IMR-90 (cell line): ENCODE measurements at regions not wholly inside any gene's neighbourhood (a gene's known extent, or its start where the extent isn't known, plus 50 kb on each side); places are given as distances from the start of the nearest gene placed in this dataset.
A peak's percentile ranks its signal among the peaks of the same experiment; 100 is the strongest.
"Not testable (repeated sequence)": the region's sequence is repeated elsewhere in the genome, so short reads cannot be mapped to it uniquely, and the experiment has no call there.

Experiments used
- ATAC-seq: fragments of 200-7000 bp; cut with Tn5 transposase; 2 replicates; pipeline ENCODE4 v1.9.1; 2020; ENCODE audit warnings: low read depth, mild to moderate bottlenecking, moderate library complexity
- BruUV-seq: library from RNA; stranded (reverse); fragments of 400-500 nt; replicated peaks from 2 replicates; lab custom pipeline; 2021; lab: Mats Ljungman, UMichigan
- CTCF ChIA-PET: fragments of 300-600 bp; formaldehyde crosslinking; extraction: SDS; loops from one replicate; lab custom pipeline; 2021; ENCODE audit warnings: antibody characterized with exemption; lab: Yijun Ruan, JAX
- POLR2A ChIA-PET: fragments of 300-600 bp; sonication (Branson Sonifier 250); formaldehyde crosslinking; loops from one replicate; lab custom pipeline; 2022; ENCODE audit warnings: antibody characterized with exemption; ENCODE audit not compliant: unreplicated experiment; lab: Charles Lee
- DNase-seq: peaks from one replicate; pipeline ENCODE4 v3.0.0; 2013
- H2AFZ ChIP-seq: replicated peaks from 2 replicates; pipeline ENCODE3; 2013; ENCODE audit warnings: low read length, mild to moderate bottlenecking; ENCODE audit not compliant: poor library complexity
- H2AK5ac ChIP-seq: 2 replicates; pipeline ENCODE4 v1.6.1; 2013; ENCODE audit warnings: low read depth, low read length, inconsistent platforms
- H2AK9ac ChIP-seq: replicated peaks from 2 replicates; pipeline ENCODE3; 2013; ENCODE audit warnings: mild to moderate bottlenecking, low read depth, low read length, moderate library complexity; ENCODE audit not compliant: poor library complexity
- H2BK120ac ChIP-seq: 2 replicates; pipeline ENCODE4 v1.6.1; 2013; ENCODE audit warnings: low read depth, low read length, inconsistent platforms
- H2BK15ac ChIP-seq: 3 replicates; pipeline ENCODE4 v1.6.1; 2013; ENCODE audit warnings: low read depth, low read length, inconsistent platforms
- H2BK20ac ChIP-seq: 2 replicates; pipeline ENCODE4 v1.6.1; 2013; ENCODE audit warnings: low read depth, mild to moderate bottlenecking, inconsistent platforms, low read length, moderate library complexity
- H2BK5ac ChIP-seq: 2 replicates; pipeline ENCODE4 v1.6.1; 2013; ENCODE audit warnings: mild to moderate bottlenecking, low read depth, low read length, inconsistent platforms; ENCODE audit not compliant: poor library complexity, severe bottlenecking
- H3K14ac ChIP-seq: replicated peaks from 2 replicates; pipeline ENCODE4 v1.6.1; 2013; ENCODE audit warnings: low read depth, low read length, inconsistent platforms
- H3K18ac ChIP-seq: 2 replicates; pipeline ENCODE4 v1.6.1; 2013; ENCODE audit warnings: low read depth, low read length, control low read depth
- H3K23ac ChIP-seq: 2 replicates; pipeline ENCODE4 v1.6.1; 2013; ENCODE audit warnings: low read depth, low read length, inconsistent platforms
- H3K27ac ChIP-seq: 2 replicates; pipeline ENCODE4 v1.5.1; 2013; ENCODE audit warnings: mild to moderate bottlenecking, control low read depth, low read length; ENCODE audit not compliant: insufficient read depth
- H3K27me3 ChIP-seq: 2 replicates; pipeline ENCODE4 v1.6.1; 2013; ENCODE audit warnings: low read length; ENCODE audit not compliant: control insufficient read depth, insufficient read depth
- H3K36me3 ChIP-seq: 2 replicates; pipeline ENCODE4 v1.6.1; 2013; ENCODE audit warnings: low read length, mixed read lengths; ENCODE audit not compliant: control insufficient read depth, insufficient read depth
- H3K4ac ChIP-seq: 2 replicates; pipeline ENCODE4 v1.6.1; 2013; ENCODE audit warnings: low read depth, low read length, inconsistent platforms
- H3K4me1 ChIP-seq: 2 replicates; pipeline ENCODE4 v1.6.1; 2013; ENCODE audit warnings: low read length, mixed read lengths; ENCODE audit not compliant: control insufficient read depth, insufficient read depth
- H3K4me2 ChIP-seq: 2 replicates; pipeline ENCODE4 v1.6.1; 2013; ENCODE audit warnings: low read depth, mild to moderate bottlenecking, control low read depth, low read length, moderate library complexity
- H3K4me3 ChIP-seq: 2 replicates; pipeline ENCODE4 v1.5.1; 2013; ENCODE audit warnings: low read depth, mild to moderate bottlenecking, control low read depth, low read length, moderate library complexity; ENCODE audit not compliant: insufficient read depth
- H3K56ac ChIP-seq: 2 replicates; pipeline ENCODE4 v1.6.1; 2013; ENCODE audit warnings: low read length, inconsistent platforms; ENCODE audit not compliant: insufficient read depth; ENCODE audit errors: extremely low read depth
- H3K79me1 ChIP-seq, 2 experiments: 2 replicates each; pipeline ENCODE4 v1.6.1; 2013; ENCODE audit warnings: low read length in 2 of 2, inconsistent platforms in 1 of 2, low read depth in 1 of 2
- H3K9ac ChIP-seq: 2 replicates; pipeline ENCODE4 v1.6.1; 2013; ENCODE audit warnings: low read depth, low read length, control low read depth
- H3K9me1 ChIP-seq: 2 replicates; pipeline ENCODE4 v1.6.1; 2013; ENCODE audit warnings: low read length, inconsistent platforms; ENCODE audit not compliant: insufficient read depth
- H3K9me3 ChIP-seq: 2 replicates; pipeline ENCODE4 v1.6.1; 2013; ENCODE audit warnings: low read length; ENCODE audit not compliant: control insufficient read depth, insufficient read depth
- H4K20me1 ChIP-seq: 2 replicates; pipeline ENCODE4 v1.6.1; 2013; ENCODE audit warnings: low read length, inconsistent platforms; ENCODE audit not compliant: insufficient read depth
- H4K5ac ChIP-seq: 2 replicates; pipeline ENCODE4 v1.6.1; 2013; ENCODE audit warnings: mild to moderate bottlenecking, low read depth, low read length, control low read depth
- H4K8ac ChIP-seq, 2 experiments: 2 replicates each; pipeline ENCODE4 v1.6.1; 2013; ENCODE audit warnings: low read depth in 2 of 2, low read length in 2 of 2, control low read depth in 1 of 2, inconsistent platforms in 1 of 2
- H4K91ac ChIP-seq: 2 replicates; pipeline ENCODE4 v1.6.1; 2013; ENCODE audit warnings: low read depth, low read length, inconsistent platforms; ENCODE audit not compliant: insufficient read depth
- CHD1 ChIP-seq: IDR thresholded peaks from 2 replicates; pipeline ENCODE4 v1.6.1; 2012; ENCODE audit warnings: low read depth, low read length, improper control_type of control experiment
- MAFK ChIP-seq: IDR thresholded peaks from 2 replicates; pipeline ENCODE4 v1.6.1; 2012; ENCODE audit warnings: low read depth, low read length, improper control_type of control experiment
- MXI1 ChIP-seq: IDR thresholded peaks from 2 replicates; pipeline ENCODE4 v1.6.1; 2012; ENCODE audit warnings: low read depth, mild to moderate bottlenecking, low read length, moderate library complexity, borderline replicate concordance
- WGBS, 2 experiments: methylation state at CpG; one replicate each; pipeline versions ENCODE4 v1.1.5 to v1.1.7; 2013; ENCODE audit warnings: missing lambda C conversion rate in 2 of 2; ENCODE audit not compliant: insufficient read length in 1 of 2; ENCODE audit errors: extremely low coverage in 2 of 2; 5-methylcytosine and 5-hydroxymethylcytosine counted together
- dilution Hi-C: fragments of 300-500 bp; cut with HindIII; formaldehyde crosslinking; loops from one replicate; pipeline ENCODE4 v1.14.3; 2018; ENCODE audit warnings: low sequenced_read_pairs; ENCODE audit not compliant: unreplicated experiment
- in situ Hi-C: fragments of 300-500 bp; cut with MboI; formaldehyde crosslinking; loops from 3 replicates; pipeline ENCODE4 v1.14.3; 2019; ENCODE audit warnings: low sequenced_read_pairs, inconsistent platforms, mixed read lengths
- intact Hi-C: fragments of 100-400 bp; cut with micrococcal nuclease; formaldehyde crosslinking; loops from 2 replicates; pipeline ENCODE4 v1.10.0; 2022
- TF ChIP-seq, protein P1 (sequence below): conservative IDR thresholded peaks from 2 replicates; pipeline ENCODE4 v1.5.1; 2012; ENCODE audit warnings: mild to moderate bottlenecking, low read depth, low read length, improper control_type of control experiment

DNA sequence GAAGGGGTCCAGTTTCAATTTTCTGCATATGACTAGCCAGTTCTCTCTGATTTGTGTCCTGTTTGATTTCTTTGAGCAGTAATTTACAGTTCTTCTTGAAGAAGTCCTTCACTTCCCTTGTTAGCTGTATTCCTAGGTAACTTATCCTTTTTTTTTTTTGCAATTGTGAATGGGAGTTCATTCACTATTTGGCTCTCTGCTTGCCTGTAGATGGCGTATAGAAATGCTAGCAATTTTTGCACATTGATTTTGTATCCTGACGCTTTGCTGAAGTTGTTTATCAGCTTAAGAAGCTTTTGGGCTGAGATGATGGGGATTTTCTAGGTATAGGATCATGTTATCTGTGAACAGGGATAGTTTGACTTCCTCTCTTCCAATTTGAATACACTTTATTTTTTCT, 77.6 kb upstream of the NID2 start:
- H4K5ac ChIP-seq = no peak overlapping the region
- no peak for DNase-seq
- H2BK20ac ChIP-seq = no peak overlapping the region
- no peak for ATAC-seq
- no CpG with 5 or more reads among the region's 2 CpGs for WGBS, 2 experiments
- ChIA-PET CTCF (interaction anchor here (0.6 to 0.9 kb wide), 3 partner anchors 9 to 99 kb away, joined by 3 to 4 read pairs (median 3); no protein-coding TSS in a partner anchor), POLR2A (no interaction called here)
- no peak overlapping the region for H3K23ac ChIP-seq
- no peak overlapping the region for H2AK5ac ChIP-seq
- in situ Hi-C loops (no loop called here), dilution Hi-C loops (no loop called here), intact Hi-C loops (loop anchor here (2.0 to 5.0 kb wide), 3 partner anchors 126 to 1160 kb away; no protein-coding TSS in a partner anchor)
- H4K8ac ChIP-seq = no peak overlapping the region
- no peaks in the 10 kb centered on the region for H4K20me1 ChIP-seq
- H3K36me3 ChIP-seq = no peaks in the 10 kb centered on the region
- H3K27me3 ChIP-seq = peaks cover 22% of the 10 kb centered on the region
- no peak overlapping the region for H3K27ac ChIP-seq
- no TSS peak for BruUV-seq
- no peaks in the 10 kb centered on the region for H3K9me3 ChIP-seq
- H3K14ac ChIP-seq = no peak overlapping the region
- H2AK9ac ChIP-seq = no peak overlapping the region
- no peaks in the 10 kb centered on the region for H3K4me1 ChIP-seq
- no peaks in the 10 kb centered on the region for H3K9me1 ChIP-seq
- no peak overlapping the region for H2AFZ ChIP-seq
- H3K9ac ChIP-seq = no peak overlapping the region
- no peaks in the 10 kb centered on the region for H3K79me1 ChIP-seq
- H2BK5ac ChIP-seq = no peak overlapping the region
- H3K18ac ChIP-seq = no peak overlapping the region
- TF ChIP-seq, protein P1, sequence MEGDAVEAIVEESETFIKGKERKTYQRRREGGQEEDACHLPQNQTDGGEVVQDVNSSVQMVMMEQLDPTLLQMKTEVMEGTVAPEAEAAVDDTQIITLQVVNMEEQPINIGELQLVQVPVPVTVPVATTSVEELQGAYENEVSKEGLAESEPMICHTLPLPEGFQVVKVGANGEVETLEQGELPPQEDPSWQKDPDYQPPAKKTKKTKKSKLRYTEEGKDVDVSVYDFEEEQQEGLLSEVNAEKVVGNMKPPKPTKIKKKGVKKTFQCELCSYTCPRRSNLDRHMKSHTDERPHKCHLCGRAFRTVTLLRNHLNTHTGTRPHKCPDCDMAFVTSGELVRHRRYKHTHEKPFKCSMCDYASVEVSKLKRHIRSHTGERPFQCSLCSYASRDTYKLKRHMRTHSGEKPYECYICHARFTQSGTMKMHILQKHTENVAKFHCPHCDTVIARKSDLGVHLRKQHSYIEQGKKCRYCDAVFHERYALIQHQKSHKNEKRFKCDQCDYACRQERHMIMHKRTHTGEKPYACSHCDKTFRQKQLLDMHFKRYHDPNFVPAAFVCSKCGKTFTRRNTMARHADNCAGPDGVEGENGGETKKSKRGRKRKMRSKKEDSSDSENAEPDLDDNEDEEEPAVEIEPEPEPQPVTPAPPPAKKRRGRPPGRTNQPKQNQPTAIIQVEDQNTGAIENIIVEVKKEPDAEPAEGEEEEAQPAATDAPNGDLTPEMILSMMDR = peak; percentile 29; the same call in 1 of the 2 replicates
- TF ChIP-seq MAFK = no peak
- no peak for TF ChIP-seq MXI1
- no peak for TF ChIP-seq CHD1
- H3K4ac ChIP-seq = no peak overlapping the region
- no peak overlapping the region for H3K4me3 ChIP-seq
- no peak overlapping the region for H2BK120ac ChIP-seq
- no peak overlapping the region for H3K4me2 ChIP-seq
- H2BK15ac ChIP-seq = no peak overlapping the region
- H3K56ac ChIP-seq = no peak overlapping the region
- no peak overlapping the region for H4K91ac ChIP-seq

DNA sequence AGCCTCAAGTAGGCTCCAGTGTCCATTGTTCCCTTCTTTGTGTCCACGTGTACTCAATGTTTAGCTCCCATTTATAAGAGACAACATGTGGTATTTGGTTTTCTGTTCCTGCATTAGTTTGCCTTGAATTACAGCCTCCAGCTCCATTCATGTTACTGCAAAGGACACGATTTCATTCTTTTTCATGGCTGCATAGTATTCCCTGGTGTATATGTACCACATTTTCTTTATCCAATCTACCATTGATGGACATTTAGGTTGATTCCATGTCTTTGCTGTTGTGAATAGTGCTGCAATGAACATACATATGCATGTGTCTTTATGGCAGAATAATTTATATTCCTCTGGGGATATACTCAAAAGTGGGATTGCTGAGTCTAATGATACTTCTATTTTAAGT, 75.2 kb upstream of the NID2 start:
- H4K20me1 ChIP-seq, H3K4me1 ChIP-seq, H3K79me1 ChIP-seq, in situ Hi-C loops, H2BK120ac ChIP-seq, H3K27me3 ChIP-seq, H3K14ac ChIP-seq, H3K18ac ChIP-seq, H4K5ac ChIP-seq, POLR2A ChIA-PET, H3K4ac ChIP-seq, H3K4me2 ChIP-seq, H3K9me1 ChIP-seq, H3K56ac ChIP-seq, H2AK9ac ChIP-seq, H2AK5ac ChIP-seq, H2BK20ac ChIP-seq, H2BK5ac ChIP-seq, H3K4me3 ChIP-seq, BruUV-seq, H2AFZ ChIP-seq, ATAC-seq, H3K27ac ChIP-seq, H4K91ac ChIP-seq, H3K23ac ChIP-seq, H3K36me3 ChIP-seq, H4K8ac ChIP-seq, H3K9me3 ChIP-seq, H3K9ac ChIP-seq, DNase-seq, H2BK15ac ChIP-seq, dilution Hi-C loops, intact Hi-C loops: not testable (repeated sequence)
- CTCF ChIA-PET = interaction anchor here (0.6 kb wide), 1 partner anchor 277 kb away, joined by 5 read pairs; no protein-coding TSS in a partner anchor
- no CpG with 5 or more reads among the region's 2 CpGs for WGBS, 2 experiments
